ENCODE measurements at regions not wholly inside any gene's neighbourhood (a gene's known extent, or its start where the extent isn't known, plus 50 kb on each side); places are given as distances from the start of the nearest gene placed in this dataset.

GRCh38 chr12:98418357-98419075, 96.9 kb upstream of the TMPO start:
- TF ChIP-seq CTCF (IDR thresholded peaks at IDR 0.05) (no peak), POLR2A (IDR thresholded peaks at IDR 0.05) (no peak)

Measured in tibial nerve (tissue), 3 donors.